HG03103 (cell line): ENCODE measurements at regions not wholly inside any gene's neighbourhood (a gene's known extent, or its start where the extent isn't known, plus 50 kb on each side); places are given as distances from the start of the nearest gene placed in this dataset.

Source experiments
- ATAC-seq: cut with Tn5 transposase; IDR thresholded peaks from one replicate; pipeline ENCODE4 v1.9.1; 2021; ENCODE audit warnings: low read depth; ENCODE audit not compliant: unreplicated experiment

- ATAC-seq, result no peak
These were observed 329.5 kb downstream of the KCNRG start for GRCh38 chr13:50344717-50345116.

- ATAC-seq, result no peak
These were observed 330.6 kb downstream of the KCNRG start for GRCh38 chr13:50345804-50346203.

- ATAC-seq, result no peak
These were observed 333.1 kb downstream of the KCNRG start for GRCh38 chr13:50348371-50348770.

GRCh38 chr13:50352720-50353480 is 337.7 kb downstream of the KCNRG start:
- no peak for ATAC-seq

- ATAC-seq, result no peak
These were observed 338.6 kb downstream of the KCNRG start for GRCh38 chr13:50353651-50354415.

GRCh38 chr13:50355797-50356196 is 340.6 kb downstream of the KCNRG start:
- ATAC-seq, result no peak

GRCh38 chr13:50357136-50357535 is 341.9 kb downstream of the KCNRG start:
- no peak for ATAC-seq

GRCh38 chr13:50357586-50358118 is 342.4 kb downstream of the KCNRG start:
- no peak for ATAC-seq

- no peak for ATAC-seq
These were observed 343.2 kb downstream of the KCNRG start for GRCh38 chr13:50358231-50359040.

GRCh38 chr13:50359041-50359367 is 343.8 kb downstream of the KCNRG start:
- no peak for ATAC-seq

- no peak for ATAC-seq
These were observed 344.5 kb downstream of the KCNRG start for GRCh38 chr13:50359779-50360178.

GRCh38 chr13:50360637-50361036 is 345.4 kb downstream of the KCNRG start:
- no peak for ATAC-seq

GRCh38 chr13:50361282-50361681 is 346.0 kb downstream of the KCNRG start:
- no peak for ATAC-seq

- peak; percentile 43 for ATAC-seq
These were observed 350.5 kb downstream of the KCNRG start for GRCh38 chr13:50365408-50366391.

- peak; percentile 49 for ATAC-seq
These were observed 351.4 kb downstream of the KCNRG start for GRCh38 chr13:50366488-50367174.

- no peak for ATAC-seq
These were observed 354.4 kb downstream of the KCNRG start for GRCh38 chr13:50369646-50370045.

GRCh38 chr13:50370303-50370950 is 355.2 kb downstream of the KCNRG start:
- ATAC-seq, result peak; percentile 48

- ATAC-seq, result no peak
These were observed 359.3 kb downstream of the KCNRG start for GRCh38 chr13:50374517-50374916.

- no peak for ATAC-seq
These were observed 360.5 kb downstream of the KCNRG start for GRCh38 chr13:50375792-50376191.
